MCF 10A (cell line): ENCODE measurements at regions not wholly inside any gene's neighbourhood (a gene's known extent, or its start where the extent isn't known, plus 50 kb on each side); places are given as distances from the start of the nearest gene placed in this dataset.

Experiments used
- BruUV-seq: library from RNA; stranded (reverse); fragments of 400-500 nt; replicated peaks from 2 replicates; lab custom pipeline; 2021; lab: Mats Ljungman, UMichigan
- CTCF ChIA-PET: fragments of 300-600 bp; sonication (Branson Sonifier 250); formaldehyde crosslinking; extraction: SDS; loops from one replicate; lab custom pipeline; 2021; ENCODE audit warnings: antibody characterized with exemption, inconsistent platforms; lab: Yijun Ruan, JAX
- POLR2A ChIA-PET: fragments of 300-600, 350-650 bp; sonication (Branson Sonifier 250); formaldehyde crosslinking; extraction: SDS; loops from one replicate; lab custom pipeline; 2020; ENCODE audit warnings: antibody characterized with exemption, inconsistent platforms; lab: Yijun Ruan, JAX
- DNase-seq: peaks from one replicate; pipeline ENCODE4 v3.0.0-alpha.2; 2018; ENCODE audit not compliant: unreplicated experiment
- H3K27ac Mint-ChIP-seq: one replicate; pipeline ENCODE4 v1.8.0; 2022; ENCODE audit warnings: mild to moderate bottlenecking, low read depth, mixed read lengths; ENCODE audit not compliant: unreplicated experiment
- H3K27me3 Mint-ChIP-seq: one replicate; pipeline ENCODE4 v1.8.0; 2022; ENCODE audit warnings: mixed read lengths; ENCODE audit not compliant: insufficient read depth, unreplicated experiment
- H3K36me3 Mint-ChIP-seq: one replicate; pipeline ENCODE4 v1.8.0; 2022; ENCODE audit warnings: mild to moderate bottlenecking, moderate library complexity, mixed read lengths; ENCODE audit not compliant: insufficient read depth, unreplicated experiment
- H3K4me1 Mint-ChIP-seq: one replicate; pipeline ENCODE4 v1.8.0; 2022; ENCODE audit warnings: mixed read lengths; ENCODE audit not compliant: insufficient read depth, unreplicated experiment
- H3K4me3 Mint-ChIP-seq: one replicate; pipeline ENCODE4 v1.8.0; 2022; ENCODE audit warnings: mild to moderate bottlenecking, moderate library complexity, mixed read lengths; ENCODE audit not compliant: unreplicated experiment
- H3K9me3 Mint-ChIP-seq: one replicate; pipeline ENCODE4 v1.8.0; 2022; ENCODE audit warnings: mixed read lengths; ENCODE audit not compliant: unreplicated experiment
- intact Hi-C: fragments of 100-400 bp; cut with micrococcal nuclease; formaldehyde crosslinking; loops from 2 replicates; pipeline ENCODE4 v1.14.1; 2022
- TF ChIP-seq, protein P1 (sequence below): fragments of 200-600 bp; IDR thresholded peaks from one replicate; pipeline ENCODE4 v1.8.0; 2022; ENCODE audit warnings: antibody characterized with exemption, mild to moderate bottlenecking; ENCODE audit not compliant: unreplicated experiment

DNA sequence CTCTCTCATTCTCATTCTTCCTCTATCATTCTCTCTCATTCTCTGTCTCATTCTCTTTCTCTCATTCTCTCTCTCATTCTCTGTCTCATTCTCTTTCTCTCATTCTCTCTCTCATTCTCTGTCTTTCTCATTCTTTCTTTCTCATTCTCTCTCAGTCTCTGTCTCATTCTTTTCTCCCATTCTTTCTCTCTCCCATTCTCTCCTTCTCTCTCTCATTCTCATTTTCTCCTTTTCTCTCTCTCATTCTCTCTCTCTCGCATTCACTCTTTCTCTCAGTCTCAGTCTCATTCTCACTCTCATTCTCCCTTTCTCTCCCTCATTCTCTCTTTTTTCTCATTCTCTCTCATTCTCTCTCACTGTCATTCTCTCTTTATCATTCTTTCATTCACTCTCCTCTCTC lies 152.0 kb upstream of the UQCRFS1 start:
- Mint-ChIP-seq H3K9me3 (peaks cover 40% of the 10 kb centered on the region), H3K36me3 (no peaks in the 10 kb centered on the region), H3K27me3 (no peaks in the 10 kb centered on the region), H3K4me3 (no peak overlapping the region), H3K27ac (no peak overlapping the region), H3K4me1 (no peaks in the 10 kb centered on the region)
- TF ChIP-seq, protein P1, sequence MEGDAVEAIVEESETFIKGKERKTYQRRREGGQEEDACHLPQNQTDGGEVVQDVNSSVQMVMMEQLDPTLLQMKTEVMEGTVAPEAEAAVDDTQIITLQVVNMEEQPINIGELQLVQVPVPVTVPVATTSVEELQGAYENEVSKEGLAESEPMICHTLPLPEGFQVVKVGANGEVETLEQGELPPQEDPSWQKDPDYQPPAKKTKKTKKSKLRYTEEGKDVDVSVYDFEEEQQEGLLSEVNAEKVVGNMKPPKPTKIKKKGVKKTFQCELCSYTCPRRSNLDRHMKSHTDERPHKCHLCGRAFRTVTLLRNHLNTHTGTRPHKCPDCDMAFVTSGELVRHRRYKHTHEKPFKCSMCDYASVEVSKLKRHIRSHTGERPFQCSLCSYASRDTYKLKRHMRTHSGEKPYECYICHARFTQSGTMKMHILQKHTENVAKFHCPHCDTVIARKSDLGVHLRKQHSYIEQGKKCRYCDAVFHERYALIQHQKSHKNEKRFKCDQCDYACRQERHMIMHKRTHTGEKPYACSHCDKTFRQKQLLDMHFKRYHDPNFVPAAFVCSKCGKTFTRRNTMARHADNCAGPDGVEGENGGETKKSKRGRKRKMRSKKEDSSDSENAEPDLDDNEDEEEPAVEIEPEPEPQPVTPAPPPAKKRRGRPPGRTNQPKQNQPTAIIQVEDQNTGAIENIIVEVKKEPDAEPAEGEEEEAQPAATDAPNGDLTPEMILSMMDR = no peak
- CTCF ChIA-PET = no interaction called here
- POLR2A ChIA-PET = no interaction called here
- no peak for DNase-seq
- intact Hi-C loops = no loop called here
- no TSS peak for BruUV-seq

DNA sequence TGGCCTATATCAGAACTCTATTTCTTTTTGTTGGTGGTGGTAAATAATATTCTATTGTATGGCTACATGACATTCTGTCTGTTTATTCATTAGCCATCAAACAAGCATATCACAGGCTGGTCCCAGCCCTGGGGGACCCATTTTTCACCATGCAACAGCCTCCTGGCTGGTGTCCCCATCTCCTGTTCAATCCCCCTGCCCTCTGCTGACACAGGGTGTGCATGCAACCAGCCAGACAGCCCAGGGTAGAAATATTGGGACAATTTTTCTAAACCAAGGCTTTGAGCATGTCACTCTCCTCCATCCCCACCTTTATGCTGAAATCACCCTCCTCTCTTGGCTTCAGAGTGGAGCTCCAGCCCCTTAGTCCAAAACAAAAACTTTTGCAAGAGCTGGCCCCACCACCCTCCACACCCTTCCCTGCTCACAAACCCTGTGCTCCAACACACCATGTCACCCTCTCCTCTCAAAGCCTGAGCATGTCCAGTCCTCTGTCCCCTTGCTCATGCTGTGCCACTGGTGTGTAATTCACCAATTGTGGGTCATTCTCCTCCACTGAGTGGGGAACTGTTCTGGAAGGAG lies 153.0 kb upstream of the UQCRFS1 start:
- BruUV-seq = no TSS peak
- POLR2A ChIA-PET = no interaction called here
- intact Hi-C loops = no loop called here
- Mint-ChIP-seq H3K36me3 (no peaks in the 10 kb centered on the region), H3K27ac (no peak overlapping the region), H3K4me1 (no peaks in the 10 kb centered on the region), H3K27me3 (no peaks in the 10 kb centered on the region), H3K4me3 (no peak overlapping the region), H3K9me3 (peaks cover 40% of the 10 kb centered on the region)
- TF ChIP-seq, protein P1 = no peak
- no peak for DNase-seq
- CTCF ChIA-PET = no interaction called here

DNA sequence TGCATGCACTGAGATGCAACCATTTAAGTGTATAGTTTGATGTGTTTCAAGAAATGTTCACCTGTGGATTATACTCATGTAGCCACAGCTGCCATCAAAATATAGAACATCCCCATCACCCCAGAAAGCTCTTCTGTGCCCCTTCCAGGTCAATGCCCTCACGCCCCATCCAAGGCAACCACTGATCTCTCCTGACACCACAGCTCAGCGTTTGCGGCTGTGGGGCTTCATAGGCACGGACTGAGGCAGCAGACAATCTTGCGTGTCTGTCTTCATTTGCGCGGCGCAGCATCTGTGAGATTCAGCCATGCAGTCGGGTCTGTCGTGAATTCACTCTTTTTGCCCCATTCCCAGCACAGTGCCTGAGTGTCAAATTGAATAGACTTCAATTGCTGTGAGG lies 153.8 kb upstream of the UQCRFS1 start:
- Mint-ChIP-seq H3K27me3 (no peaks in the 10 kb centered on the region), H3K36me3 (no peaks in the 10 kb centered on the region), H3K4me1 (no peaks in the 10 kb centered on the region), H3K4me3 (no peak overlapping the region), H3K27ac (no peak overlapping the region), H3K9me3 (peaks cover 40% of the 10 kb centered on the region)
- TF ChIP-seq, protein P1 = no peak
- no peak for DNase-seq
- POLR2A ChIA-PET = no interaction called here
- intact Hi-C loops = no loop called here
- BruUV-seq = no TSS peak
- CTCF ChIA-PET = no interaction called here

DNA sequence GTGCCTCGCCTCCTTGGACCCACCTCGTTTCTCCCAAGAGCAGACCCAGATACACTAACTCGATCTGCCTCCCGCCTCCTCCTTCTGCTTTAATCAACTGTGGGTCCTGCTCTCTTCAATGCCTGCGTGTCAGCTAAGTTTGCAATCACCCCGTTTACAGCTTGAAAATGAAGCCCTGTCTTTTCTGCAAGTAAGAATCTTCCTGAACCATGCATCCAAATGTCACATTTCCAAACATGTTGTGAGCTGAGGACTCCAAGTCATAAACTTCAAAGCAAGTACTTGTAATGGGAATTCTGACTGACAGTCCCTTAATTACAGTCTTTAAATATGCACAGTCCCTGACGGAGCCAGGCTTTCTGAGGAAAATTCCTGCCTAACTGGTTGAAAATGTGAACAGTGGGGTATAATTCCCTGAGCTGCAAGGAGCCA lies 154.9 kb upstream of the UQCRFS1 start:
- no peak for DNase-seq
- no peaks in the 10 kb centered on the region for H3K36me3 Mint-ChIP-seq
- peaks cover 40% of the 10 kb centered on the region for H3K9me3 Mint-ChIP-seq
- no peak overlapping the region for H3K27ac Mint-ChIP-seq
- TF ChIP-seq, protein P1 = no peak
- no peak overlapping the region for H3K4me3 Mint-ChIP-seq
- ChIA-PET POLR2A (no interaction called here), CTCF (interaction anchor here (0.6 kb wide), 1 partner anchor 681 kb away, joined by 3 read pairs; no protein-coding TSS in a partner anchor)
- H3K4me1 Mint-ChIP-seq = no peaks in the 10 kb centered on the region
- no TSS peak for BruUV-seq
- no peaks in the 10 kb centered on the region for H3K27me3 Mint-ChIP-seq
- intact Hi-C loops = no loop called here
